SIG-M5 treated with dmso at 0.1 percent for 504 hours (cell line): ENCODE measurements at regions not wholly inside any gene's neighbourhood (a gene's known extent, or its start where the extent isn't known, plus 50 kb on each side); places are given as distances from the start of the nearest gene placed in this dataset.
"Not testable (repeated sequence)": the region's sequence is repeated elsewhere in the genome, so short reads cannot be mapped to it uniquely, and the experiment has no call there.

Source experiments
- DNase-seq: peaks from one replicate; lab custom pipeline; 2025; ENCODE audit not compliant: unreplicated experiment; lab: John Stamatoyannopoulos, UW

GRCh38 chr15:79538527-79538926, 106.4 kb downstream of the MINAR1 start:
- no peak for DNase-seq

GRCh38 chr15:79539401-79539800, 107.3 kb downstream of the MINAR1 start:
- DNase-seq, result no peak

GRCh38 chr15:79540551-79540950, 108.4 kb downstream of the MINAR1 start:
- DNase-seq, result peak; percentile 38

DNA sequence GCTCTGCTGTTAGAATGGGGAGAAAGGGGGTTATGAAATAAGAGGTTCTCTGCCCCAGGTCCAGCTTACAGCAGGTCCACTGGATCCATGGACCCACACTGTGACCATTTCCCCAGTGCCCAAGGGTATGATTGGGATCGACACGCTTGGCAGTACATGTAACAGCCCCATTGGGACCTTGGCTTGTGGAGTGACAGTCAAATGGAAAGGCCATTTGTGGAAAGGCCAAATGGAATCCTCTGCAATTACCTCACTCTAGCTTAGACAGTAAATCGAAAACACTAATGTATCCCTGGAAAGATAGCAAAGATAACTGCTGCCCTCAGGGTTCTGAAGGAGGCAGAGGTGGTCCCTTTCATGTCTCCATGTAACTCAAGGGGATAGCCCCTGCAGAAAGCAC, 109.1 kb downstream of the MINAR1 start:
- no peak for DNase-seq

DNA sequence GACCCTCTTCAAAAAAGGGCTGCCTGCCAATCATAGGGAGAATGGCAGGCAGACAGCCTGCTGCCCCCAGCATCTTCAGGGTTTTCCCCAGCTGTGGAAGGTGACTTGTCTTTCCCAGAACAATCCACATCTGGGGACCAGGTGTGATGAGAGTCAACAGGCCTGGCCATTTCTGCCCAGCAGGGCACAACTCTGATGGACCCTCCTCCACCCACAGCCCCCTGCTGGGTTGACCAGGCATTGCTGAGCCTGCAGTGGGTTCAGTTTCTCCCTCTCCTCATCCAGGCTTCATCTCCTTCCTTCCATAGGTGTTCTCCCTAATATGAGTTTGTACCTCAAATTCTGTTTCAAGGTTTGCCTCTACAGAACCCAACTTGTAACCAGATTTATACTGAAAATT, 111.0 kb downstream of the MINAR1 start:
- no peak for DNase-seq

DNA sequence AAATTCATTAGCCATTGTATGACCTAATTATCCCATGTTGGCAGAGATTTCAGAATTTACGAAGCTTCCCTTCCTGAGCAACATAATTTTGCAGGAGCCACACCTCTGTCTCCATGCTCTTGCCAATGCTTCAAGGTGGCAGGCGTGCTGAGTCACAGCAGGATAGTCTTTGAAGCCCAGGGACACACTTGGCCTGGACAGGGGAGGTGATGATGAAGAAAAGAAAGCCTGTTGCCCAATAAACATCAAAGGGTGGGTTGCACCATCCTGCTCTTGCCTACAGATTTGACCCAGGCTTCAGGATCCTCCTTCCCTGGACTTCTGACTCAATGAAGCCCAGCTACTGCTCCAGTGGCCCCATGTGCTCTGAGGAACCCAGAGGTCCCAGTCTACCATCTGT, 117.1 kb downstream of the MINAR1 start:
- DNase-seq, result no peak

GRCh38 chr15:79560384-79560783, 128.2 kb downstream of the MINAR1 start:
- DNase-seq, result no peak

- no peak for DNase-seq
Measured at GRCh38 chr15:79561982-79562381, 129.8 kb downstream of the MINAR1 start.

DNA sequence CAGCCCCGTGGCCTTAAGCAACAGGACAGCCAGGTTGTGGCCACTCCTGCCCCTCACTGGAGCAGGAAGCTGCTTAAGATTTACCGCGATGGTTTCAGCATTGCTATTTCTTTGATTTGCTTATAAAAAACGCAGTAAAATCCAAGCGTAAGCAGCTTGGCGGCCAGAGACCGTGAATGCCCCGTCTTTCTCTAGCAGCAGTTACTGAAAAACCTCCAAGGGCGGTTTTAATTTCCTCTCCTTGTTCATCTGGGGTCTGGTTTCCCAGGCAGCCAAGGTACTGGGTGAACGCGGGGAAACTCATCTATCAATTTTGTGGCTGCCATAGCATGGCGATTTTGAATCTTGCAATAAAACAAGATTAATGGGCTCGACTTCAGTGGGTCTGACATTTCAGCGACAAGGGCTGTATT, 130.3 kb downstream of the MINAR1 start:
- no peak for DNase-seq

DNA sequence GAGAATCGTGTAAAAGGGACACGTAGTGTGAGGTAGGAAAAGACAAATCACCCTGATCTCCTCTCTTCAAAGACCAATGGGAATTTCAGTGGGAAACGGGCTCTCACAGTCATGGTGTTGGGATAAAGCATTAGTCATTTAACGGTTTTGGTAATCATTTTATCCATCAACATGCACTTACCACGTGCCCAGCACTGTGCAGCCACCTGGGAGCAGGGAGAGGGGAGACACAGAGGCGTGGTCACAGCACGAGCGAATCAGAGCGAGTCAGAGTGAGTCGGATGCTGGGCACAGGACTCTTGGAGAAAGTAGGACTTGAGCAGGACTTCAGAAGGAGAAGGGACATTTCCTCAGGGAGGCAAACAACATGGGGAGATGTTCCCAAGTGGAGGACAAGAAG, 130.8 kb downstream of the MINAR1 start:
- DNase-seq, result no peak

GRCh38 chr15:79570004-79570403, 137.9 kb downstream of the MINAR1 start:
- DNase-seq, result no peak

DNA sequence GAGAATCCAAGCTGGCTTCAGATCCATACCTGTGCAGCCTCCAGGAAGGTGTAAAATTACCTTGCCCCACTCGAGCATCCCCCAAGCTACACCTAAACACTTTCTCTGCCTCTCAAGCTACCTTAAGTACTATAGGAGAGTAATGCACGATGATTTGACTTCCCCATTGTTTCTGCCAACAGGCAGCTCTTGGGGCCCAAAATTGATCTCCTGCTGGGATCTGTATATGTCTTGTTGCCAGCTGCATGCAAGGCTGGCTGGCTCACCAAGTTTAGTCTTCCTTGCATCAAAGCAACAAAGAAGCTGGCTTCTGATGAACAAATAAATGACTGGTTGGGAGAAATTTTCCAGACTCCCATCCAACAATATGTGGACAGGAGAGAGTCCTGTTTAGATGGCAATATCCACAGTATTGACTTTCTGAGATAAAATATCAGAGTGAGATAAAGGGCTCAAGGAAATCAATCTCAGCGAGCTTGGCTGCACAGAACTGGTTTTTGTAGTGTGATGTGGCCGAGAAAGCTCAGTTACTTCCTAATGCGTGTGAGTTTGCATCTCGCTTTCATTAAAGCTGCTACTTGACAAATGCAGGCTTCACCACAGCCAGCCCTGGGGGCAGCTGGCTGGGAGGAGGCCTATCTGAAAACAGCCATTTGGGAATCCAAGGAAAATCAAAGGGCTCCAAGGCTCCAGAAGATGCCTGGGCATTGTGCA, 140.7 kb downstream of the MINAR1 start:
- no peak for DNase-seq

- DNase-seq, result not testable (repeated sequence)
Measured at GRCh38 chr15:79574431-79575273, 142.5 kb downstream of the MINAR1 start.

DNA sequence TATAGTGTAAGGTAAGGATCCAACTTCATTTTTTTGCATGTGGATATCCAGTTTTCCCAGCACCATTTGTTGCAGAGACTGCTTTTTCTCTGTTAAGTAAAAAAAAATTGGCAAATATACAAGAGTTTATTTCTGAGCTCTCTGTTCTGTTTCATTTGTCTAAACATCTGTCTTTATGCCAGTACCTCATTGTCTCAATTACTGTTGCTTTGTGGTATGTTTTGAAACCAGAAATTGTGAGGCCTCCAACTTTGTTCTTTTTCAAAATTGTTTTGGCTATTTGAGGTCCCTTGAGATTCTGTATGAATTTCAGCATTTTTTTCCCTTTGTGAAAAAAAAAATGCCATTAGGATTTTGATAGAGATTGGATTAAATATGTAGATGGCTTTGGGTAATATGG, 150.5 kb downstream of the MINAR1 start:
- DNase-seq, result no peak

DNA sequence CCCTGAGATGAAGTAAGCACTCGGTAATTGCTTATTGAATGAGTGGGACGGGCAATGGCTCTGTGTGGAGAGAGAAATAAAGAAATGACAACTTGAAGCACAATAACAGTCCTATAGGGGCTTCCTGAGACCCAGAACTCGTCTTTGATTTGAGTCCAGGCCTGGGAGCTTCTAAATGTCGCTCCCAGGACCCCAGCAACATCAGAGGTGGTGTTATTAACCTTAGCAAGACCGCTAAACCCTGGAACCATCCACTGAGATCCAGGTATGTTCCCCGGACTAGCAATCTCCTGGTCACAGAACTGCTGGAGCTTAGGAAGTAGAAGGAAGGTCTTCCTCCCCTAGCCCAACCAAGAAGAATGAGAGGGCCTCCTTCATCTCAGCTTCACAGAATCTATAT, 160.0 kb downstream of the MINAR1 start:
- no peak for DNase-seq

DNA sequence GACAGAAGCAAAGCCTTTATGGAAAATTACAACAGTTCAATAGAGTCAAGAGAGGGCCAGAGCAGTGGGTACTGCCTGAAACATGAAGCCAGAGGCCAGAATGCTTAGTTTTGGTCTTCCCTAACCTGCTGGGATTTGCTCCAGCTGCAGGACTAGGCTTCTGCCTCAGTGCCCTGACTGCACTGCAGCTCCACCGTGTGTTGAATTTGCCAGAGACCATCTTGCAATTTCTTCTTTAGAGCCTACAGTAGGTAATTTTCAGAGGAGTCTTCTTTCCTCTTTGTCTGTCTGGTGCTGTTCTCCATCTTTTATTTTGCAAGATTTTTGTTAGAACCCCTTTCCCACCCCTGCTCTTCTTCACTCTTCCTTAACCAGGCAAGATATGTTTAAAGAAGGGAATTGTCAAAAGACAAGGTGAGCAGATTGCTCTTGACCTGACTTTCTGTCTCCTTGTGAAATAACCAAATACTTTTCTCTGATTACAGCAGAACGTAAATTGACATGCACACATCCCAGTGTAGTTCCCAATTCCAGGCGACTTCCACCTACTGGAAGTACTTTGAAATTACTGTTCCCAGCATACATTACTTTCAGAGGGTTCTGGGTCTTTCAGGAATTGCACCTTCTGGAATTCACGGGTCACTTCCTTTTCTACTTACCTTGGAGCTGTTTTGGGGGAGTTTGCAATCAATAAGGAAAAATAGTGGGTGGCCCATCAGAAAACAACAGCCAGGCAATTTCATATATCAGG, 161.2 kb downstream of the MINAR1 start:
- no peak for DNase-seq

- DNase-seq, result no peak
Measured at GRCh38 chr15:79595306-79595705, 163.2 kb downstream of the MINAR1 start.

DNA sequence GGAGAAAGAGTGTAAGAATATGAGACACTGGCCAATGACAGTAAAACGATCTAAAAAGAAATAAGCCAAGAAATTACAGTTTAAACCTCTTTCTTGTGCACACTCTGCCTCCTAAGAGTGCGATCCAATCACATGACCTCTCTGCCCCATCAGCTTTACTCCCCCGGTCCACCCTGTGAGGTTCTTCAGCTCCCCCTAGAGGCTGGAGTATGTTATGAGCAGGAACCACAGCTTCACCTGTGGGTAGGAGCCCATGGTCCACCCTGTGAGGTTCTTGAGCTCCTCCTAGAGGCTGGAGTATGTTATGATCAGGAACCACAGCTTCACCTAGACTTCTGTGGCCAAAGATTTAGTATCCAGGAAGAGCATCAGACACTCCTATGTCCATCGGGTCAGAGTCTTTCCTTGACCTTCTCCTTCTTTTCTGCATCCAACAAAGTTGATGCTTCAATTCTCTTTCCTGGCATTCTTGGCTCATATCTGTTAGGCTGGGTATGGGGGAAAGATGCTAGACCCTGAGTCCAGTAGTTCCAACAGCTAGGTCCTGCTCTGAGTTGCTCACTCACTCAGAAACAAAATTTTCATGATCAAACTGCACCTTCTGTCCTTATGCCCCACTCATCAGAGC, 164.0 kb downstream of the MINAR1 start:
- DNase-seq, result peak; percentile 86

- no peak for DNase-seq
Measured at GRCh38 chr15:79598639-79599038, 166.5 kb downstream of the MINAR1 start.

DNA sequence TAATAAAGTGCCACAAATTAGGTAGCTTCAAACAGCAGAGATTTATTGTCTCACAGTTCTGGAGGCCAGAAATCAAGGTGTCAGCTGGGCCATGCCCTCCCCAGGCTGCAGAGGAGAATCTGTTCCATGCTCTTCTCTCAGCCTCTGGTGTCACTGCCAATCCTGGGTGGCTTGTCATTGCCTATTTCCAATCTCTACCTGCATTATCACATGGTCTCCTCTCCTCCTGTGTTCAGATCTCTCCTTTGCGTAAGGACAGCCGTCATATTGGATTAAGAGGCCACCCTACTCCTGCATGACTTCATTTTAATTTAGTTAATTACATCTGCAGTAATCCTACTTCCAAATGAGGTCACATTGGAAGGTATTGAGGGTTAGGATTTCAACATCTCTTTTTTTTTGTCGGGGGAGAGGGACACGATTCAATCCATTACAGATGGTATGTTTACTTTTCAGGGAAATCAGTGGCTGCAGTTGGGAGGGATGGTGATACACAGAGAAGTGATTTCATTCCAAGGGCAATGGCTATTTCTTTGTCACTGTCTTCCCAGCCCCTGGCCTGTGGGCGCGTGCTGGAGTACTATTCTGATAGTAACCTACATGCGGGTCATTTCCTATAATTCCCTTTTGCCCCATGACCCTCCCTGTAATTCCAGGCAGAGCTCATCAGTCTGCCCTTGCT, 169.4 kb downstream of the MINAR1 start:
- no peak for DNase-seq

DNA sequence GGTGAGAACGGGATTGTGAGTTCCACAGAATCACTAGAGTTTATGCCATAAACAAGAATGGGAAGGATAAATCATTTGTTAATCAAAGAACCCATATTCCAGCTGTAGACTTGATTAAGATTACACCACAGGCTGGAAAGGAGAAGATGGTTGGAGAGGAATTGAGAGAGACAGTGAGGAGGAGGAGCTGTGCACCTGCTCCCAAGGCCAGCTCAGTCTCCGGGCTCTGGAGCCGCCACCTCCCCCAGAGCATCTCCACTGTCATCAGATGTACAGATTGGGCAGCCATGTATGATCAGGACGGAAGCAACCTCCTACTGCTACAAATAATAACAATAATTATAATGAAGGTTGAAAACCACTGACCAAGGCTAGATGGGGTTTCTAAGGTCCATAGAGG, 170.0 kb downstream of the MINAR1 start:
- no peak for DNase-seq
